Esophagus muscularis mucosa (tissue), 4 donors: ENCODE measurements at regions not wholly inside any gene's neighbourhood (a gene's known extent, or its start where the extent isn't known, plus 50 kb on each side); places are given as distances from the start of the nearest gene placed in this dataset.
A peak's percentile ranks its signal among the peaks of the same experiment; 100 is the strongest.

Experiments
- CTCF ChIP-seq, 3 experiments: fragments of 200-600 bp in 2 of 3; fragments of 450-650 bp in 1 of 3; sonication (generic) in 2 of 3; IDR thresholded peaks; one replicate each; pipeline ENCODE4 v1.5.1; 2017 to 2019; ENCODE audit warnings: antibody characterized with exemption in 3 of 3, mild to moderate bottlenecking in 2 of 3, moderate library complexity in 1 of 3
- EP300 ChIP-seq: sonication (generic); formaldehyde crosslinking; IDR thresholded peaks from one replicate; pipeline ENCODE4 v1.6.1; 2017; ENCODE audit warnings: antibody characterized with exemption
- POLR2A ChIP-seq: fragments of 450-650 bp; IDR thresholded peaks from one replicate; pipeline ENCODE4 v1.6.1; 2017; ENCODE audit warnings: antibody characterized with exemption, moderate library complexity, mild to moderate bottlenecking, low read depth
- POLR2AphosphoS5 ChIP-seq, 2 donors: sonication (generic); formaldehyde crosslinking; IDR thresholded peaks; one replicate each; pipeline ENCODE4 v1.6.1; 2017; ENCODE audit warnings: antibody characterized with exemption in 2 of 2

GRCh38 chr5:124675931-124676846, 70.2 kb downstream of the ZNF608 start:
- TF ChIP-seq POLR2A (no peak), CTCF (IDR thresholded peaks at IDR 0.05) (no peak), POLR2AphosphoS5 (IDR thresholded peaks at IDR 0.05) (peak in 1 of 2 donors; percentile 37), EP300 (no peak)
